ENCODE measurements at regions not wholly inside any gene's neighbourhood (a gene's known extent, or its start where the extent isn't known, plus 50 kb on each side); places are given as distances from the start of the nearest gene placed in this dataset.
A peak's percentile ranks its signal among the peaks of the same experiment; 100 is the strongest.

GRCh38 chrX:7264399-7264798, 116.4 kb upstream of the PUDP start:
- 0 out of 2 replicates have a peak, but pooled peaks cover 3% of the 10 kb centered on the region for H3K36me3 ChIP-seq (ENCODE audit: insufficient read depth, low read length)
- no peaks in the 10 kb centered on the region for H3K79me2 ChIP-seq (ENCODE audit: insufficient read depth, low read length)
- H3K4me1 ChIP-seq (ENCODE audit: insufficient read depth, low read length, severe bottlenecking) = peaks cover 44% of the 10 kb centered on the region
- H2AFZ ChIP-seq (ENCODE audit: low read length) = no peak overlapping the region
- H3K9me3 ChIP-seq (ENCODE audit: low read length) = no peaks in the 10 kb centered on the region
- no peaks in the 10 kb centered on the region for H4K20me1 ChIP-seq (ENCODE audit: insufficient read depth, low read length)
- no peak overlapping the region for H3K4me2 ChIP-seq (ENCODE audit: low read length)
- H3K4me3 ChIP-seq (ENCODE audit: low read depth, low read length, poor library complexity, severe bottlenecking) = no peak overlapping the region
- no peak overlapping the region for H3K27ac ChIP-seq (ENCODE audit: low read depth, low read length, poor library complexity, severe bottlenecking)
- H3K9ac ChIP-seq (ENCODE audit: low read length) = no peak overlapping the region
- H3F3A ChIP-seq (ENCODE audit: insufficient read depth, low read length) = no peaks in the 10 kb centered on the region
- TF ChIP-seq, protein P1, sequence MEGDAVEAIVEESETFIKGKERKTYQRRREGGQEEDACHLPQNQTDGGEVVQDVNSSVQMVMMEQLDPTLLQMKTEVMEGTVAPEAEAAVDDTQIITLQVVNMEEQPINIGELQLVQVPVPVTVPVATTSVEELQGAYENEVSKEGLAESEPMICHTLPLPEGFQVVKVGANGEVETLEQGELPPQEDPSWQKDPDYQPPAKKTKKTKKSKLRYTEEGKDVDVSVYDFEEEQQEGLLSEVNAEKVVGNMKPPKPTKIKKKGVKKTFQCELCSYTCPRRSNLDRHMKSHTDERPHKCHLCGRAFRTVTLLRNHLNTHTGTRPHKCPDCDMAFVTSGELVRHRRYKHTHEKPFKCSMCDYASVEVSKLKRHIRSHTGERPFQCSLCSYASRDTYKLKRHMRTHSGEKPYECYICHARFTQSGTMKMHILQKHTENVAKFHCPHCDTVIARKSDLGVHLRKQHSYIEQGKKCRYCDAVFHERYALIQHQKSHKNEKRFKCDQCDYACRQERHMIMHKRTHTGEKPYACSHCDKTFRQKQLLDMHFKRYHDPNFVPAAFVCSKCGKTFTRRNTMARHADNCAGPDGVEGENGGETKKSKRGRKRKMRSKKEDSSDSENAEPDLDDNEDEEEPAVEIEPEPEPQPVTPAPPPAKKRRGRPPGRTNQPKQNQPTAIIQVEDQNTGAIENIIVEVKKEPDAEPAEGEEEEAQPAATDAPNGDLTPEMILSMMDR (IDR thresholded peaks at IDR 0.05; ENCODE audit: low read length) = no peak
- TF ChIP-seq EZH2 (IDR thresholded peaks at IDR 0.05; ENCODE audit: borderline replicate concordance, low read length) = no peak
- H3K27me3 ChIP-seq (ENCODE audit: insufficient read depth, low read length) = no peaks in the 10 kb centered on the region
- H3K9me2 ChIP-seq (ENCODE audit: low read depth, low read length) = no peaks in the 10 kb centered on the region

DNA sequence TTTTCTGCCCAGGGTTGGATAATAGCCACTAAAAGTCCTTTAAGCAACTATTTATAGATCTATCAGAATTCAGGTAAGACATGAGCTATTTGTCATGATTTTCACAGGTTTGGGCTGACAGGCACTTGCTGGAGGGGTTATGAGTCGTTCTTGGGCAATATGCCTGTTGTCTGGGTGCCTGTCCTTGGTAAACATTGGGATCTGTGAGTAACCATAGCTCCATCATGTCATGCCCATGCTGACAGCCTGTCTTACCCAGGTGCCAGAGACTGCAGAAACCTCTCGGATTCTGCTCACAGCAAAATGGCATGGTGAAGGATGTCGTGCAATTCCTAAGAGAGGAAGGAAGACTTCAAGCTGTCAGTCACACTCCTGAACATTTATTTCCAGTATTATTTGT, 116.0 kb upstream of the PUDP start:
- no peaks in the 10 kb centered on the region for H4K20me1 ChIP-seq (ENCODE audit: insufficient read depth, low read length)
- TF ChIP-seq EZH2 (IDR thresholded peaks at IDR 0.05; ENCODE audit: borderline replicate concordance, low read length) = no peak
- TF ChIP-seq, protein P1 (IDR thresholded peaks at IDR 0.05; ENCODE audit: low read length) = no peak
- peaks cover 3% of the 10 kb centered on the region; the same call in 1 of the 2 replicates for H3K36me3 ChIP-seq (ENCODE audit: insufficient read depth, low read length)
- H3K27ac ChIP-seq (ENCODE audit: low read depth, low read length, poor library complexity, severe bottlenecking) = no peak overlapping the region
- H3K9ac ChIP-seq (ENCODE audit: low read length) = no peak overlapping the region
- H3K4me3 ChIP-seq (ENCODE audit: low read depth, low read length, poor library complexity, severe bottlenecking) = no peak overlapping the region
- H3K4me1 ChIP-seq (ENCODE audit: insufficient read depth, low read length, severe bottlenecking) = peaks cover 39% of the 10 kb centered on the region
- no peaks in the 10 kb centered on the region for H3K9me3 ChIP-seq (ENCODE audit: low read length)
- H3K79me2 ChIP-seq (ENCODE audit: insufficient read depth, low read length) = no peaks in the 10 kb centered on the region
- H3F3A ChIP-seq (ENCODE audit: insufficient read depth, low read length) = no peaks in the 10 kb centered on the region
- H3K9me2 ChIP-seq (ENCODE audit: low read depth, low read length) = no peaks in the 10 kb centered on the region
- H3K27me3 ChIP-seq (ENCODE audit: insufficient read depth, low read length) = no peaks in the 10 kb centered on the region
- no peak overlapping the region for H3K4me2 ChIP-seq (ENCODE audit: low read length)
- no peak overlapping the region for H2AFZ ChIP-seq (ENCODE audit: low read length)

DNA sequence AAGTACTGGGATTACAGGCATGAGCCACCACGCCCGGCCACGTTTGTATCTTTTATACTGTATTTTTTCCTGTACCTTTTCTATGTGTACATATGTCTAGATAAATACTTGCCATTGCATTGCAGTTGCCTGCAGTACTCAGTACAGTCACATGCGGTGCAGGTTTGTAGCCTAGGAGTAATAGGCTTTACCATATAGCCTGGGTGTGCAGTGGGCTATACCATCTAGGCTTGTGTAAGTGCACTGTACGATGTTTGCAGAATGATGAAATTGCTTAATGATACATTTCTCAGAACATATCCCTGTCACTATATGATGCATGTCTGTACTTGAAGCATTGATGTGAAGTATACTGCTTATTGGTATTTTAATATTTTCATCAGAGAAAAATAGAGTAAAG, 115.4 kb upstream of the PUDP start:
- Histone ChIP-seq H3K9me3 (ENCODE audit: low read length) (no peaks in the 10 kb centered on the region), H4K20me1 (ENCODE audit: insufficient read depth, low read length) (no peaks in the 10 kb centered on the region), H3K9ac (ENCODE audit: low read length) (no peak overlapping the region), H3K27me3 (ENCODE audit: insufficient read depth, low read length) (no peaks in the 10 kb centered on the region), H2AFZ (ENCODE audit: low read length) (no peak overlapping the region), H3K36me3 (ENCODE audit: insufficient read depth, low read length) (peaks cover 3% of the 10 kb centered on the region; the same call in 1 of the 2 replicates), H3K4me2 (ENCODE audit: low read length) (no peak overlapping the region), H3K79me2 (ENCODE audit: insufficient read depth, low read length) (no peaks in the 10 kb centered on the region), H3K27ac (ENCODE audit: low read depth, low read length, poor library complexity, severe bottlenecking) (peak overlapping the region; percentile 28), H3K4me3 (ENCODE audit: low read depth, low read length, poor library complexity, severe bottlenecking) (no peak overlapping the region), H3F3A (ENCODE audit: insufficient read depth, low read length) (no peaks in the 10 kb centered on the region), H3K9me2 (ENCODE audit: low read depth, low read length) (no peaks in the 10 kb centered on the region), H3K4me1 (ENCODE audit: insufficient read depth, low read length, severe bottlenecking) (peaks cover 39% of the 10 kb centered on the region)
- TF ChIP-seq, protein P1 (IDR thresholded peaks at IDR 0.05; ENCODE audit: low read length) = no peak
- TF ChIP-seq EZH2 (IDR thresholded peaks at IDR 0.05; ENCODE audit: borderline replicate concordance, low read length) = no peak
